HG02623 (cell line): ENCODE measurements at regions not wholly inside any gene's neighbourhood (a gene's known extent, or its start where the extent isn't known, plus 50 kb on each side); places are given as distances from the start of the nearest gene placed in this dataset.
"Not testable (repeated sequence)": the region's sequence is repeated elsewhere in the genome, so short reads cannot be mapped to it uniquely, and the experiment has no call there.

Experiments used
- ATAC-seq: cut with Tn5 transposase; IDR thresholded peaks from one replicate; pipeline ENCODE4 v1.9.1; 2021; ENCODE audit warnings: moderate library complexity; ENCODE audit not compliant: unreplicated experiment

GRCh38 chr1:60866226-60866900 lies 216.0 kb upstream of the NFIA start:
- ATAC-seq = no peak

DNA sequence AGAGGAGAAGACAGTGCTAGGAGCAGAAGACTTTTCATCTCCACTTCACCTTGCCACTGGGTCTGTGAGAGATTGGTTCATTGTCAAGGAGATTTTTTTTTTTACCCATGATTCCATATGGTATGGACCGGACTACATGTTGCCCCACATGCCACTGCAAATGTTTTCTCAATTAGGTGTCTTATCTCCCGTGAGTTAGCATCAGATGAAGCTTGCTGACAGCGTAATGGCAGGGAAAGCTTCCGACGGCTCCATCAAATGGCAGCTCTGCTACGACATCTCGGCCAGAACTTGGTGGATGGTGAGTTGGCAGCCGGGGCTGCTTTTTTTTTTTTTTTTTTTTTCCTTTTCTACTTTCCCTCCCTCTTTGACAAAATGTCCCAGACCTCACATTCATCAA lies 217.2 kb upstream of the NFIA start:
- no peak for ATAC-seq

DNA sequence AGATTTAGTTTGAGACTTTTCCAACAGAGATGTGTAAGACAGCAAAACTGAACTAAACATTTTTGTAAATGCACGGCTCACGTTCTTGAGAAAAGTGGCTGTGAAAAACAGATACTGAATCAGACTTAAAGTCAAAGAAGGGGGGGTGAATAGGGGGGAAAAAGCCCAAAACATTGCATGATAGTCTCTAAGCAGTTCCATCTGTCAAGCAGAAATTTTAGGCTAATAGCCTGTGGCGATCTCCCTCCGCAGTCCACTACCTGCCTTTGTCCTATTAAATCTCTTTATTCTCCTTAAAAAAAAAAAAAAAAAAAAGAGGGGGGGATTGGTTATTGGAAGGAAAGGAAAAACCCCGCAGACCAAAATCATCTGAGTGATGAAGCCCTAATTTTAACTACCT lies 217.6 kb upstream of the NFIA start:
- no peak for ATAC-seq

DNA sequence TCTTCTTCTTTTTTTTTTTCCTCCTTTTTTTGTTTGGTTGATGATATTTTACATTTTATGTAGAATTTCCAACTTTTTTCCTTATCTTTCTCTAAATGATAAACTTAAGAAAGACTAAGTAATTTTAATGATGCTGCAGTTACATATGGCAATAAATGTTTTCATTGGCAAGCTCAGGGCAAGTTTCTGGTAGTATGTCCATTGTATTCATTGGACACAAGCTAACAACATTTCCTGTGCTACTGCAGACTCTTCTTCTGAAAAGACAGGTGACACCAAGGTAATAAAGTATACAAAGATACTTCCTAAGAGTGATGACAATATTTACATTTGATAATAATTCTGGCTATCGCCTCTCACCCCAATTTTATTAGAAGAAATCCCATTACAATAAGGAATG lies 219.2 kb upstream of the NFIA start:
- ATAC-seq = no peak

- ATAC-seq = no peak
Observed at GRCh38 chr1:60861961-60862567, 220.3 kb upstream of the NFIA start.

DNA sequence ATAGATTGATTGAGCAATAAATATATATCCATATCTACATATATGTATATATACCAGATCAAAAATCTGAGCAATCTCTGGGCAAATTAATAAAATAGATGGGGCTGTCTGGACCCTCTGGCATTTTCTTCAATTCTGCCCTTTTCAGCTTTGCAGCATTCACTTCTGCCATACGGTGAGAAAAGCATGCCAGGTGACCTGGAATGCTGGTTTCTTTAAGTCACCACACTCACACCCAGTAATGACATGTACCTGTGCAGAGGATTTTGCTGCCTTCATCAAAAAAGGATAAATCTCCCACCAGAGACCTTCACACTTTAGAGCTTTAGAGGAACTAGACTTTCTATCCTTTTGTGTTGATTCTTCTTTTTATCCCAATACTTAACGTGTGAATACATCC lies 223.2 kb upstream of the NFIA start:
- no peak for ATAC-seq

GRCh38 chr1:60857851-60858250 lies 224.5 kb upstream of the NFIA start:
- no peak for ATAC-seq

GRCh38 chr1:60850084-60850483 lies 232.3 kb upstream of the NFIA start:
- ATAC-seq = no peak

GRCh38 chr1:60849401-60849800 lies 233.0 kb upstream of the NFIA start:
- ATAC-seq = no peak

DNA sequence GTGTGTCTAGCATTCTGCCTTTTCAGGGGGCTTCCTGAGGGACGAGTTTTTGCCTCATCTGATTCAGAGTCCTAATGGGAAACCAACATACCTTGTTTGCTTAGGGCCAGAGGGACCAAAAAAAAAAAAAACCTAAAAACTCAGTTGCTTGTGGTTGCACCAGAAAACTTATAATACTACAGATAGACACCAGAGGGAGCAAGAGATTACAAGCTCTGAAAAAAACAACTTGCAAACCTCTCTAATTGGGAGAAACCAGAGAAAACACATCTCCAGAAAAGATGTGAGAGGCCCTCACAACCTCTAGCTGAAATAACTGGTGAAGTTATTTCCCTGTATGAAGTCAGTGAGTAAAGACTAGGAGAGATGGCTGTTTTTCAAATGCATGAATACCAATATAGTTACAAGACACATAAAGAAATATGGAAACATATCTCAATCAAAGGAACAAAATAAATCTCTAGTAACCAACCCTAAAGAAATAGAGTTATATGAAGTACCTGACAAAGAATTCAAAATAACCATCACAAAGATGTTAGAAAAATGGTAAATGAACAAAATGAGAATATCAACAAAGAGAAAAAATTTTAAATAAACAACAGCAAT lies 233.7 kb upstream of the NFIA start:
- no peak for ATAC-seq

GRCh38 chr1:60847855-60848582 lies 234.3 kb upstream of the NFIA start:
- no peak for ATAC-seq

- no peak for ATAC-seq
Observed at GRCh38 chr1:60847391-60847790, 235.0 kb upstream of the NFIA start.

GRCh38 chr1:60845659-60846058 lies 236.7 kb upstream of the NFIA start:
- ATAC-seq = not testable (repeated sequence)

DNA sequence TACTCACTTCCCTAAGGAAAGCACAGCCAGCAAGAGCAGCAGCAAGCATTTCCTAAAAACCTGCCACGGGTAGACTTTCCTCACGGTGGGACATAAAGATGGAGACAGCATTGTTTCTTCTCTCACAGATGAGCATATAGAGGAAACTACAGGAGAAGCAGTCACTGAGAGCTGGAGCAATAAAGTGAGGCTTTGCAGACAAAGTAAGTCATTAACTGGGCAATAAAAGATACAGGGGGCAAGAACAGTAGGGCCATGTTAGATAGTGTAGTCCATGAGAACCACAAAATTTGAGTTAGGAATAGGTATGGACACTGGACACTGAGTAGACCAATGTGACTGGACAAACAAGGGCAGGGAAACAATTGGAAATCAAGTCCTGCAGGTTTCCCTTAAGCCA lies 240.1 kb upstream of the NFIA start:
- ATAC-seq = no peak

- ATAC-seq = no peak
Observed at GRCh38 chr1:60841116-60842046, 241.0 kb upstream of the NFIA start.

- ATAC-seq = not testable (repeated sequence)
Observed at GRCh38 chr1:60840476-60840875, 241.9 kb upstream of the NFIA start.

- no peak for ATAC-seq
Observed at GRCh38 chr1:60835649-60836048, 246.7 kb upstream of the NFIA start.

DNA sequence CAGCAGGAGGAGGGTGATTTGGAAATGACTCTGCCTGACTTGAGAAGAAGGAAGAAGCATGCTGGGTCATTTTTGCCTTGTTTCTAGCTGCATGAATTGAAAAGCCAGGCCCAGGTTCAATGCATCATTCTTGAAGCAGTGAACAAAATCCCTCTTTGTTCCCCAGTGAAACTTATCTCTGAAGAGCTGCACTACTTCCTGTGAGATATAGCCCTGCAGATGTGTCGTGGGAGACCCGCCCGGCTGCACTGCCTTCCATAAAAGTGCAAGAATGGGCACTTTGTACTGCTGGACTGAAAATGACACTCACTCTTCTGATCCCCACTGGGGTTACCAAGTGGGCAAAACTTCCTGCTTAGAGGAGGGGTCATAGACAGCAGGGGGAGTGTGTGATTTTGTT lies 249.2 kb upstream of the NFIA start:
- no peak for ATAC-seq

DNA sequence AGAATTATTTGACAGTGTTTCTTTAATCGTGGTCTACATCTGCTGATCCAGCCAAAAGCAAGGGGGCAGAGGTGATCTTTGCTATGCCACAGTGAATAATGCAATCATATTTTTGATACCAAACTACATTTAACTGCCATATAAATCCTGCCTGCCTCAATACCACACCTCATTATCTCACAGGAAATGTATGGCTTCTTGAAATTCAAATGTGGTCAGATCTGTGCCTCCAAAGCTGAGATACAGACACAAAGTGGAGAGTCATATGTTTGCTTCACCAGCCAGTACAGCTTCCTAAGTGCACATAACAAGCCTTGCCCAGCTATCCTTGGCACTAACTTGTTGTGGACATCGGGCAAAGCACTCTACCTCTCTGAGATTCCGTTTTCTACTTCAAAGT lies 250.0 kb upstream of the NFIA start:
- no peak for ATAC-seq

DNA sequence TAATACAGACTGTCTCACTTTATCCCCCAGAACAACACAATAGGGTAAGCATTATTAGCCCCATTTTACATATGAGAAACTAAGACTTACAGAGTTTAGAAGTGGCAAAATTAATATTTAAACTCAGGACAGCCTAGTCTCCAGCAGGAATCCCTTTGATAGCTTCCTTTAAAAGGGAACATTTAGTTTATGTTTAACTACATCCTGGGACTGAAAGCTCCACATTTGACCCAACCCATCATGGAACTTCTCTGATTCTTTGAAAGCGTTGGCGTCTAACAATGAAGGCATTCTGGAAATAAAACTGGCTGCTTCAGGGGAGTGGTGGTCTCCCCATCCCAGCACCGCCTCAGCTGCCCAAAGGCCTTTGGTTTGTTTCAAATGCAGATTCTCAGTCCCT lies 250.6 kb upstream of the NFIA start:
- ATAC-seq = no peak

- no peak for ATAC-seq
Observed at GRCh38 chr1:60828944-60829343, 253.4 kb upstream of the NFIA start.
